Peyer's patch (tissue), 4 donors: ENCODE measurements at regions not wholly inside any gene's neighbourhood (a gene's known extent, or its start where the extent isn't known, plus 50 kb on each side); places are given as distances from the start of the nearest gene placed in this dataset.

Experiments used
- CTCF ChIP-seq, 6 experiments: fragments of 450-650 bp in 4 of 6; fragments of 200-600 bp in 2 of 6; sonication (generic) in 1 of 6; IDR thresholded peaks; one replicate each; pipeline ENCODE4 v1.5.1; 2017 to 2019; ENCODE audit warnings: antibody characterized with exemption in 6 of 6, mild to moderate bottlenecking in 3 of 6, moderate library complexity in 1 of 6
- POLR2A ChIP-seq, 2 donors: fragments of 450-650 bp; IDR thresholded peaks; one replicate each; pipeline ENCODE4 v1.5.1; 2017; ENCODE audit warnings: antibody characterized with exemption in 2 of 2, mild to moderate bottlenecking in 2 of 2, moderate library complexity in 2 of 2

GRCh38 chr3:23072693-23073092, 130.4 kb upstream of the UBE2E2 start:
- TF ChIP-seq POLR2A (IDR thresholded peaks at IDR 0.05) (no peak), CTCF (IDR thresholded peaks at IDR 0.05) (no peak)
